Forelimb muscle (tissue), 1 donor: ENCODE measurements at regions not wholly inside any gene's neighbourhood (a gene's known extent, or its start where the extent isn't known, plus 50 kb on each side); places are given as distances from the start of the nearest gene placed in this dataset.

Experiments used
- DNase-seq: peaks from one replicate; pipeline ENCODE4 v3.0.0-alpha.2; 2013; ENCODE audit warnings: low read depth

DNA sequence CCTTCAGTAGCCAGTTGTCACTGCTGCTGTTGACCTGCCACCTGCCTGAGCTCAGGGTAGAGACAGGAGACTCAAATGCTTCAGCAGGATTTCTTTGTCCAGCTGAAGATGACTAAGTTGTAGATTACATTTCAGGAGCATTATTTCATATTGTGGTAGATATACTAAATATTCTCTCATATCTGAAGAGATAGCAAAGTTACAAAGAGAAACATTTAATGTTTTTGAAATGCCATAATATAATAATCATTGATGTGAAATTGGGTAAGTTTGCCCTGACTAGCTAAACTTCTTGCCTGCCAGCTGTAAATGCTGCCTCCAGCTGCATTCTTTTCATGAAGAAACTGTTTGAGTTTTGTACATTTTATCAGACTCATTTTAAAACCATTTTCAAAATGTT, 247.6 kb upstream of the CNKSR2 start:
- no peak for DNase-seq

GRCh38 chrX:21131346-21131745, 242.9 kb upstream of the CNKSR2 start:
- no peak for DNase-seq

GRCh38 chrX:21131786-21132185, 242.4 kb upstream of the CNKSR2 start:
- DNase-seq: no peak

DNA sequence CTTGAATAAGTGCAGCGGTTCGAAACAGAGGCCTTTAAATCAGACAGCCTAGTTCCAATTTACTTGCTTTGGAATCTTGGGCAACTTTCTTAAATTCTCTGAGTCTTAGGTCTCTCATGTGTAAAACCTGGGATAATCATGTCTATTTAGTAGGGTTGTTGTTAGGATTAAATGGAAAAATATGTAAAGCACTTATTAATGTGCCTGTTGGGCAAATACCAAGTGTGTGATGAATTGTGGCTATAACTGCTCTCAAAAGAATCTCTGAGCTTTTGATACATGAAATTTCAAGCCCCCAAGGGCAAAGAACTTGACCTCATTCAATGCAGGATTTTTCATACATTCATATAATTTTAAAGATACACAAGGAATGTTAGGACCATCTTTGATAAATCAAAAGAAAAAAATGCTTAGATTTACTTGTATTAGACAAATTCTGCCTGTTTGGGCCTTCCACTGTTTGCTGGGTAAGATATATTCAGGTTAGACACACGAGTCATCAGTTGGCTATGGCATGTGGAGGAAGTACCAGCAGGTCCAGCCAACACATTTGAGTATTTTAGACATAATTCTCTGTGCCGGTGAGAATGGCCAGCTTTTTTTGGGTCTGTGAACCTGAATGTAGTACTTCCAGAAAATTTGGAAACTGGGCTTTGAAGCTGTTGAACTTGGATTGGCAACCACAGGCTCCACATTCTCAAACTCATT, 241.4 kb upstream of the CNKSR2 start:
- no peak for DNase-seq

DNA sequence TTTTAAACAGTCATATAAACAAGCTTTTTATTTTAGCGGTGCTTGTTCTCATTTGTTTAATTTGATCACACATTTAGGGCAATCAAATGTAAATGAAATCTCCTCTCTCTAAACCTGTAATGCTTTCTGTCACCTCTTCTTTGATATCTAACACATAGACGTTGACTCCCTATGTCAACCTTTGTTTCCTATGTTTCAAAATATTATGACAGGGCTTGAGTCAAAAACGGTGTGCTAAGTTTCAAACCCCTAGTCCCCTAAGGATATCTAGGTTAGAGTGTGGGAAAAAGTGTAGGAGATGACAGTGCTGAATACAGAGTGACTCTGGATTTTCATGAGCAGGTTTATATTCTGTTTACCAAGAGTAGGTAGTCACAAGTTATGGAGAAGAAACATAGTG, 224.0 kb upstream of the CNKSR2 start:
- no peak for DNase-seq

DNA sequence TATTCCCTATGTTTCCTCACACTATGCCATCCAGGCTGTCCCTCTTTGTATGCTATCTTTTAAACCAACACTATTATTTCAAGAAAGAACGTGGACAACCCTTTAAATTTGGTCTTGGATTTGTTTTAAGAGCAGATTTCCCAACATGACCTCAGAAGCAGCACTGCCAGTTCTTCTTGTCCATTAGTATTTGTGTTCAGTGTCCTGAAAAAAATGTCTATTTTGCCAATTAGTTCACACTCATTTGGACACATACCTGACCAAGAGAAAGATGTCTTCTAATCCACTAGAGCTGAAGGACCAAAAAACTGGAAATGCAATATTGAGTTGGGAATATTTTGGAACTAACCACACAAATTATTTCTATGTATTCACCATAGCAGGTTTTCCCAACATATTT, 223.2 kb upstream of the CNKSR2 start:
- DNase-seq: no peak

- no peak for DNase-seq
These were observed 221.2 kb upstream of the CNKSR2 start for GRCh38 chrX:21153033-21153432.

GRCh38 chrX:21153503-21153902, 220.7 kb upstream of the CNKSR2 start:
- peak; percentile 14 for DNase-seq

DNA sequence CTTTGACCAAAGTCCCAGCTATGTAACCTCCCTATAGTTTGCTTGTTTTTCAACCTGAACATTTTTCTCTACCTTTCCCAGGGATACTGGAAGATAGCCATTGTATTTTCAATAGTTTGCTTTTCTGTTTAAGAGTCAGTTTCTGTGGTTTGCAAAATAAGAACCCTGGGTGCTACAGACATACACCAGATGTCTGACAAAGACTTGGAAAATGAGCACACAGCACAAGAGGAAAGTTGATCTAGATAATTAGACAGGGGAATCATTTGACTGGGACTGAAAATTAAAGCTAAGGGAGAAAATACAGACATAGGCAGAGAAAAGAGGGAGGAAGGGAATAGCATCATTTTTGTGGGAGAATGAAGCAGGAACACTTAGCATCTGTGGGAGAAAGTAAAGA, 218.3 kb upstream of the CNKSR2 start:
- DNase-seq: no peak

GRCh38 chrX:21156632-21157031, 217.6 kb upstream of the CNKSR2 start:
- no peak for DNase-seq

- no peak for DNase-seq
These were observed 215.5 kb upstream of the CNKSR2 start for GRCh38 chrX:21158678-21159077.

GRCh38 chrX:21166272-21166982, 207.8 kb upstream of the CNKSR2 start:
- no peak for DNase-seq

DNA sequence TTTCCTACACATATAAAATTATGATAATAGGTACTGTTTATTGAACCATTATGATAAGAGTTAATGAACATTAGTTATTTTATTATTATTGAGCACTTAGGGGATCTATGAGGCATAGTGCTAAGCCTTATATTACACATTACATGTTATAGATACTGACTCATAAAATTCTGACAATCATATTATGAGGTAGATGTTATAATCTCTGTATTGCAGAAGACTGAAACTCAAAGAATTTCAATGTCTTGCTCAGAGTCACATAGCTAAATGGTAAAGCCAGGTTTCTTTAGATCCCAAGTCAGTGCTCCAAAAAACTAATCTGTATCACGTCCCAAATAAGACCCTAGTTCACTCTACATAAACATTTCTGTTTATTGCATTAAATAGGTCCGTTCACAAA, 207.2 kb upstream of the CNKSR2 start:
- DNase-seq: no peak

DNA sequence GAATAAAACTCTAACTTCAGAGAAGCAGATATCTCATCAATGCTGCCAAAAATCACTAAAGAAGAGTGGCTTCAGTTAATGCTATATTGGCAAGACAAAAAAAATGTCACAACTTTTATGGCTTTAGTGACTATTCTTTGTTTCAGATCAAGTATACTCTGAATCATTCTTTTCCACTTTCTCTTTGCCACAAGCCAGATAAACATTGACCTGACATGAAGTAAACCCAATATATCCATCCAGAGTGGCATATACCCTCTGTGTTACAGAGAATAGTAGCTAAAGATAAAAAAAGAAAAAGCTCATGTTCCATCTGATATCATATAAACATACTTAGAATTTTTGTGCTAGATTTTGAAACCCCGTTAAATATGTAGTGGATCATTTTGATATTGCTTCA, 206.7 kb upstream of the CNKSR2 start:
- no peak for DNase-seq

GRCh38 chrX:21168401-21169160, 205.6 kb upstream of the CNKSR2 start:
- DNase-seq: no peak

DNA sequence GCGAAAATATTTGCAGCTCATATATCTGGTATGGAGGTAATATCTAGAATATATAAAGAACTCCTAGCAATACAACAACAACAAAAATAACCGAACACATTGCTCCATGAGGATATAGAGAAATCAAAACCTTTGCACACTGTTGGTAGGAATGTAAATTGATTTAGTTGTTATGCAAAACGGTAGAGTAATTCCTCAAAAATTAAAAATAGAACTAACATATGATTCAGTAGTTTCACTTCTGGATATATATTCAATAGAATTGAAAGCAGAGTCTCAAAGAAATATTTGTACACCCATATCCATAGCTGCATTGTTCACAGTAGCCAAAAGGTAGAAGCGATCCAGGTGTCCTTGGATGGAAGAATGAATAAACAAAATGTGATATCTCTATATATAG, 203.0 kb upstream of the CNKSR2 start:
- DNase-seq: no peak

DNA sequence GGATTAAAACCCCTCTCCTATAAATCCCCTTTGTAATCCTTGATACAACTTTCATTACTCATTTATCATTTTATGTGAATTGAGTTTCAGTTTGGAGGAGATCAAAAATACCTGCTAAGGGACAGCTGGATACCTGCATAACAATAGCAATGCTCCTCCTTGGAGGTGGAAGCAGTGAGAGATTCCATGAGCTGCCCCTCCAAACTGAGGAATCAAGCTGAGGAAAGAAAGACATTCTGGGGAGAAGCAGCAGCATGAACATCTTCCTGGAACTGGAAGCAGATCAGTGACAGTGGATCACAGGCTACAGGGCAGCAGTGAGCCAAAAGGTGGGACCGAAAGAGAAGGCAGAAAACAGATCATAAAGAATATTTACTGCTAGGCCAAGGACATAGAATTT, 199.8 kb upstream of the CNKSR2 start:
- no peak for DNase-seq

DNA sequence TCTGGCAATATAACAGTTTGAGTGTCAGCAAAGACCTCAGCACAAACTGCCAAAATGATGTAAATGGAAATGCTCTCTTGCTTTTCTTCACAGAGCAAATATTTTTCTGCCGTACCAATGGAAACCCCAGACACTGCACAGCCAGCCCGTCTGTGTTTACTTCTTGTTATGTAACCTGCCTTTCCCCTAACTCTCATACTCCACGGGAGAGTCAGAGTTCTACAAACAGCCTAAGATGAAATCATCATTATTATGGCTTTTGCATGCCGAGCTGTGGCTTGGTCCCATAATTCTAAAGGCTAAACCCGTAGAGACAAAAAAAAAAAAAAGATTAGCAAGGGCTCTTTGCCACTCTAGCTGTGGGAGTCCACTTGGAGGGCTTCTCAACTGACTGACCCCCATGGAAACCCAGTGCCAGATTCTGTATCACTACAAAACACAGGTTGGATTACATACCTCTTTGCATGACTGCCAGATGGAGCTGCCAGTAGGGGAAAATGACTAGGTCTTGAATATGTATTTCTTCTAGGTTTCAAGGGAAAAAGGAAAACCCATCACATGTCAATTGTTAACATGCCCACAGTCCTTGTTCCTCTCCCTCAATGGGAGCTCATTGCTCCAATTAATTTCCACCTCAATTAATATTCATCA, 197.2 kb upstream of the CNKSR2 start:
- DNase-seq: no peak

GRCh38 chrX:21181232-21181853, 192.9 kb upstream of the CNKSR2 start:
- DNase-seq: no peak

GRCh38 chrX:21193196-21193595, 181.0 kb upstream of the CNKSR2 start:
- no peak for DNase-seq

DNA sequence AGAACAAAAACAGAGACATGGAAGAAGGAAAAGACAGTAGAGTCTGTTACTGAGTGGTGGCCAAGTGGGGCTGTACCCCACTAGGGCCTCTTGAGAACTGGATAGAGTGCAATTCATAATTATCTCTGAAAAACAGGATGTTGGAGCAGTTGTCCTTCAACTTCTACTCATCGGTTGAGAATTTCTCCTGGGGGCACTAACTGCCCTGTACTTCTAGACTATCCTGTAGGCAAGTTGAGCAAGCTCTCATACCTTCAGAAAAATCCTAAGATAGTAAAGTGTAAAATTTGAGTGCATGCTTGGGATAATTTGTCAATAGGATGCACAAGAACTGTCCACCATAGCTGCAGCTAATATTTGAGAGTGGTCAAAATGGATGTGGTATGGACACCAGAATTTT, 179.7 kb upstream of the CNKSR2 start:
- DNase-seq: no peak

DNA sequence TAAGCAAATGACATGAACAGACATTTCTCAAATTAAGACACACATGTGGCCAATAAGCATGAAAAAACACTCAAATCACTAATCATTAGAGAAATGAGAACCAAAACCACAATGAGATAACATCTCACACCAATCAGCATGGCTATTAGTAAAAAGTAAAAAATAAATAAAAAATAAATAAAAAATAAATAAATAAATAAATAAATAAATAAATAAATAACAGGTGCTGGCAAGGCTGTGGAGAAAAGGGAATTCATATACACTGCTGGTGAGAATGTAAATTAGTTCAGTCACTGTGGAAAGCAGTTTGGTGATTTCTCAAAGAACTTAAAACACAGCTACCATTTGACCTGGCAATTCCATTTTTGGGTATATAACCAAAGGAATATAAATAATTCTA, 167.1 kb upstream of the CNKSR2 start:
- no peak for DNase-seq
